Stimulated activated naive B cell treated with anti-CD40 and anti-IgM and Interleukin-4, amounts not matched to agents 10 μg/mL and 1 μg/mL and 100 μg/mL, for 72 hours (primary cell): ENCODE measurements at regions not wholly inside any gene's neighbourhood (a gene's known extent, or its start where the extent isn't known, plus 50 kb on each side); places are given as distances from the start of the nearest gene placed in this dataset.

Experiments
- ATAC-seq, 2 donors: fragments of 150-1000 bp; cut with Tn5 transposase; replicated peaks; 2 replicates each; pipeline ENCODE4 v1.10.0; 2021; ENCODE audit warnings: moderate library complexity in 1 of 2
- DNase-seq: peaks from one replicate; pipeline ENCODE4 v3.0.0; 2021
- H3K27ac Mint-ChIP-seq: one replicate; pipeline ENCODE4 v1.8.0; 2022; ENCODE audit warnings: mild to moderate bottlenecking, mixed read lengths
- H3K27me3 Mint-ChIP-seq, 2 donors: one replicate each; pipeline ENCODE4 v1.8.0; 2022; ENCODE audit warnings: mixed read lengths in 2 of 2
- H3K36me3 Mint-ChIP-seq, 2 donors: one replicate each; pipeline ENCODE4 v1.8.0; 2022; ENCODE audit warnings: mixed read lengths in 2 of 2, mild to moderate bottlenecking in 1 of 2
- H3K4me1 Mint-ChIP-seq, 2 donors: one replicate each; pipeline ENCODE4 v1.8.0; 2022; ENCODE audit warnings: mixed read lengths in 2 of 2, mild to moderate bottlenecking in 1 of 2
- H3K4me3 Mint-ChIP-seq, 2 donors: one replicate each; pipeline ENCODE4 v1.8.0; 2022; ENCODE audit warnings: mild to moderate bottlenecking in 2 of 2, mixed read lengths in 2 of 2, moderate library complexity in 1 of 2
- H3K9me3 Mint-ChIP-seq, 2 donors: one replicate each; pipeline ENCODE4 v1.8.0; 2022; ENCODE audit warnings: mixed read lengths in 2 of 2, mild to moderate bottlenecking in 1 of 2

- Mint-ChIP-seq H3K27me3 (no peaks in the 10 kb centered on the region), H3K9me3 (peaks cover 0 to 6% of the 10 kb centered on the region in 2 donors), H3K36me3 (no peaks in the 10 kb centered on the region), H3K4me3 (no peak overlapping the region), H3K27ac (no peak overlapping the region), H3K4me1 (no peaks in the 10 kb centered on the region)
- ATAC-seq (no peak), DNase-seq (no peak)
Measured at GRCh38 chr3:77807312-77807711, 767.4 kb downstream of the ROBO2 start.

GRCh38 chr3:77814845-77815244 lies 774.9 kb downstream of the ROBO2 start:
- Mint-ChIP-seq H3K36me3 (no peaks in the 10 kb centered on the region), H3K4me3 (no peak overlapping the region), H3K4me1 (no peaks in the 10 kb centered on the region), H3K27ac (no peak overlapping the region), H3K27me3 (no peaks in the 10 kb centered on the region), H3K9me3 (peaks cover 0 to 7% of the 10 kb centered on the region in 2 donors)
- DNase-seq: no peak
- no peak for ATAC-seq

- Mint-ChIP-seq H3K4me1 (no peaks in the 10 kb centered on the region), H3K27ac (no peak overlapping the region)
- no peak for ATAC-seq
Measured at GRCh38 chr3:77815467-77815866, 775.6 kb downstream of the ROBO2 start.

GRCh38 chr3:77816366-77816765 lies 776.5 kb downstream of the ROBO2 start:
- ATAC-seq: no peak
- Mint-ChIP-seq H3K4me1 (no peaks in the 10 kb centered on the region), H3K27me3 (no peaks in the 10 kb centered on the region), H3K27ac (no peak overlapping the region), H3K9me3 (peaks cover 0 to 7% of the 10 kb centered on the region in 2 donors), H3K4me3 (no peak overlapping the region), H3K36me3 (no peaks in the 10 kb centered on the region)
- DNase-seq: no peak

More at GRCh38 chr3:77815467-77815866, 775.6 kb downstream of the ROBO2 start:
- no peak for DNase-seq
- Mint-ChIP-seq H3K27me3 (no peaks in the 10 kb centered on the region), H3K36me3 (no peaks in the 10 kb centered on the region), H3K9me3 (peaks cover 0 to 7% of the 10 kb centered on the region in 2 donors), H3K4me3 (no peak overlapping the region)

- no peak for ATAC-seq
- Mint-ChIP-seq H3K36me3 (no peaks in the 10 kb centered on the region), H3K4me3 (no peak overlapping the region), H3K27me3 (no peaks in the 10 kb centered on the region), H3K27ac (no peak overlapping the region), H3K4me1 (no peaks in the 10 kb centered on the region), H3K9me3 (peaks cover 5 to 9% of the 10 kb centered on the region in 2 donors)
- DNase-seq: no peak
Measured at GRCh38 chr3:77825001-77825827, 785.3 kb downstream of the ROBO2 start.

GRCh38 chr3:77835921-77836320 lies 796.0 kb downstream of the ROBO2 start:
- H3K27ac Mint-ChIP-seq: no peak overlapping the region
- no peaks in the 10 kb centered on the region for H3K36me3 Mint-ChIP-seq
- H3K4me3 Mint-ChIP-seq: no peak overlapping the region
- no peaks in the 10 kb centered on the region for H3K27me3 Mint-ChIP-seq
- DNase-seq: no peak
- no peak for ATAC-seq
- no peaks in the 10 kb centered on the region for H3K4me1 Mint-ChIP-seq
- peaks cover 7 to 9% of the 10 kb centered on the region in 2 donors for H3K9me3 Mint-ChIP-seq

GRCh38 chr3:77837456-77838025 lies 797.6 kb downstream of the ROBO2 start:
- Mint-ChIP-seq H3K4me1 (no peaks in the 10 kb centered on the region), H3K4me3 (no peak overlapping the region), H3K27me3 (no peaks in the 10 kb centered on the region), H3K9me3 (peaks cover 16 to 17% of the 10 kb centered on the region in 2 donors), H3K36me3 (no peaks in the 10 kb centered on the region), H3K27ac (no peak overlapping the region)
- DNase-seq (no peak), ATAC-seq (no peak)

GRCh38 chr3:77859156-77859555 lies 819.3 kb downstream of the ROBO2 start:
- no peak overlapping the region for H3K27ac Mint-ChIP-seq
- H3K4me1 Mint-ChIP-seq: no peaks in the 10 kb centered on the region
- H3K9me3 Mint-ChIP-seq: peaks cover 0 to 1% of the 10 kb centered on the region in 2 donors
- H3K27me3 Mint-ChIP-seq: no peaks in the 10 kb centered on the region
- ATAC-seq (no peak), DNase-seq (no peak)
- H3K4me3 Mint-ChIP-seq: no peak overlapping the region
- no peaks in the 10 kb centered on the region for H3K36me3 Mint-ChIP-seq

GRCh38 chr3:77868725-77869124 lies 828.8 kb downstream of the ROBO2 start:
- no peaks in the 10 kb centered on the region for H3K4me1 Mint-ChIP-seq
- H3K9me3 Mint-ChIP-seq: peaks cover 7 to 12% of the 10 kb centered on the region in 2 donors
- H3K27me3 Mint-ChIP-seq: no peaks in the 10 kb centered on the region
- ATAC-seq: no peak
- no peaks in the 10 kb centered on the region for H3K36me3 Mint-ChIP-seq
- DNase-seq: no peak
- no peak overlapping the region for H3K27ac Mint-ChIP-seq
- no peak overlapping the region for H3K4me3 Mint-ChIP-seq

GRCh38 chr3:77869423-77869822 lies 829.5 kb downstream of the ROBO2 start:
- no peak for ATAC-seq
- peaks cover 7 to 13% of the 10 kb centered on the region in 2 donors for H3K9me3 Mint-ChIP-seq
- H3K36me3 Mint-ChIP-seq: no peaks in the 10 kb centered on the region
- no peak overlapping the region for H3K27ac Mint-ChIP-seq
- no peak for DNase-seq
- no peak overlapping the region for H3K4me3 Mint-ChIP-seq
- no peaks in the 10 kb centered on the region for H3K27me3 Mint-ChIP-seq
- no peaks in the 10 kb centered on the region for H3K4me1 Mint-ChIP-seq

- Mint-ChIP-seq H3K9me3 (peaks cover 9 to 16% of the 10 kb centered on the region in 2 donors), H3K27me3 (no peaks in the 10 kb centered on the region), H3K4me3 (no peak overlapping the region), H3K4me1 (no peaks in the 10 kb centered on the region), H3K36me3 (no peaks in the 10 kb centered on the region), H3K27ac (no peak overlapping the region)
- DNase-seq (no peak), ATAC-seq (no peak)
Measured at GRCh38 chr3:77871436-77871835, 831.5 kb downstream of the ROBO2 start.

- no peaks in the 10 kb centered on the region for H3K4me1 Mint-ChIP-seq
Measured at GRCh38 chr3:77873598-77873997, 833.7 kb downstream of the ROBO2 start.

GRCh38 chr3:77885381-77885780 lies 845.5 kb downstream of the ROBO2 start:
- no peaks in the 10 kb centered on the region for H3K4me1 Mint-ChIP-seq

More at GRCh38 chr3:77873598-77873997, 833.7 kb downstream of the ROBO2 start:
- Mint-ChIP-seq H3K4me3 (no peak overlapping the region), H3K27ac (no peak overlapping the region), H3K9me3 (peaks cover 14 to 15% of the 10 kb centered on the region in 2 donors), H3K36me3 (no peaks in the 10 kb centered on the region), H3K27me3 (no peaks in the 10 kb centered on the region)
- no peak for DNase-seq
- no peak for ATAC-seq

GRCh38 chr3:77887611-77888010 lies 847.7 kb downstream of the ROBO2 start:
- no peak for DNase-seq
- no peaks in the 10 kb centered on the region for H3K27me3 Mint-ChIP-seq
- no peak overlapping the region for H3K27ac Mint-ChIP-seq
- no peak for ATAC-seq
- H3K4me1 Mint-ChIP-seq: no peaks in the 10 kb centered on the region
- H3K36me3 Mint-ChIP-seq: no peaks in the 10 kb centered on the region
- no peak overlapping the region for H3K4me3 Mint-ChIP-seq
- H3K9me3 Mint-ChIP-seq: no peaks in the 10 kb centered on the region

More at GRCh38 chr3:77885381-77885780, 845.5 kb downstream of the ROBO2 start:
- no peaks in the 10 kb centered on the region for H3K36me3 Mint-ChIP-seq
- no peaks in the 10 kb centered on the region for H3K27me3 Mint-ChIP-seq
- no peak overlapping the region for H3K4me3 Mint-ChIP-seq
- H3K9me3 Mint-ChIP-seq: no peaks in the 10 kb centered on the region
- no peak for ATAC-seq
- no peak overlapping the region for H3K27ac Mint-ChIP-seq
- no peak for DNase-seq

GRCh38 chr3:77889616-77890015 lies 849.7 kb downstream of the ROBO2 start:
- H3K27ac Mint-ChIP-seq: no peak overlapping the region
- no peak for ATAC-seq
- peaks cover 0 to 3% of the 10 kb centered on the region in 2 donors for H3K9me3 Mint-ChIP-seq
- no peaks in the 10 kb centered on the region for H3K4me1 Mint-ChIP-seq
- no peak overlapping the region for H3K4me3 Mint-ChIP-seq
- no peaks in the 10 kb centered on the region for H3K36me3 Mint-ChIP-seq
- no peak for DNase-seq
- H3K27me3 Mint-ChIP-seq: no peaks in the 10 kb centered on the region
